ENCODE measurements at regions not wholly inside any gene's neighbourhood (a gene's known extent, or its start where the extent isn't known, plus 50 kb on each side); places are given as distances from the start of the nearest gene placed in this dataset.

DNA sequence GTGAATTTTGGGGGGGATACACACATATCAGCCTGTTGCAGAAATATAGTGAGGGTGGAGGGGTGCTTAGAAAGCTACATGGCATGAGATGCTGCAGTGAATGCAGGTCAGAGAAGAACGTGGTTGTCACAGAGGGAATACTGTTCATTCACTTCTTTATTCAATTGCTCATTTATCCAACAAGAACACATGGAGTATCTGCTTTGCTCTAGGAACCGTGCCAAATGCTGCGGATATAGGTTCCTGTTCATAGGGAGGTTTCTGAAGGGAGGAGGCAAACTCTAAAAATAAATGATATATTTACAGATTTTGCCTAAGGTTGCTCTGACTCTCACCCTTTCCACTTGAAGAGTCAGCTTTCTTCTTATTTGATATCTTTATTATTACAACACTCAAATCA lies 444.3 kb upstream of the CLINT1 start (continued):
- TF ChIP-seq, protein P1, sequence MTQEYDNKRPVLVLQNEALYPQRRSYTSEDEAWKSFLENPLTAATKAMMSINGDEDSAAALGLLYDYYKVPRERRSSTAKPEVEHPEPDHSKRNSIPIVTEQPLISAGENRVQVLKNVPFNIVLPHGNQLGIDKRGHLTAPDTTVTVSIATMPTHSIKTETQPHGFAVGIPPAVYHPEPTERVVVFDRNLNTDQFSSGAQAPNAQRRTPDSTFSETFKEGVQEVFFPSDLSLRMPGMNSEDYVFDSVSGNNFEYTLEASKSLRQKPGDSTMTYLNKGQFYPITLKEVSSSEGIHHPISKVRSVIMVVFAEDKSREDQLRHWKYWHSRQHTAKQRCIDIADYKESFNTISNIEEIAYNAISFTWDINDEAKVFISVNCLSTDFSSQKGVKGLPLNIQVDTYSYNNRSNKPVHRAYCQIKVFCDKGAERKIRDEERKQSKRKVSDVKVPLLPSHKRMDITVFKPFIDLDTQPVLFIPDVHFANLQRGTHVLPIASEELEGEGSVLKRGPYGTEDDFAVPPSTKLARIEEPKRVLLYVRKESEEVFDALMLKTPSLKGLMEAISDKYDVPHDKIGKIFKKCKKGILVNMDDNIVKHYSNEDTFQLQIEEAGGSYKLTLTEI (CRISPR knock-in tag; conservative IDR thresholded peaks at IDR 0.05) = no peak
- TF ChIP-seq HHEX (CRISPR knock-in tag; IDR thresholded peaks at IDR 0.05) = no peak
- TF ChIP-seq PHF5A (CRISPR knock-in tag; IDR thresholded peaks at IDR 0.05; ENCODE audit: low read depth, unreplicated experiment) = no peak
- TF ChIP-seq SMARCC2 (IDR thresholded peaks at IDR 0.05) = no peak
- TF ChIP-seq, protein P2, sequence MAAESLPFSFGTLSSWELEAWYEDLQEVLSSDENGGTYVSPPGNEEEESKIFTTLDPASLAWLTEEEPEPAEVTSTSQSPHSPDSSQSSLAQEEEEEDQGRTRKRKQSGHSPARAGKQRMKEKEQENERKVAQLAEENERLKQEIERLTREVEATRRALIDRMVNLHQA (CRISPR knock-in tag; IDR thresholded peaks at IDR 0.05) = no peak
- no peak for TF ChIP-seq CAMTA2 (CRISPR knock-in tag; IDR thresholded peaks at IDR 0.05; ENCODE audit: borderline replicate concordance)
- TF ChIP-seq, protein P3, sequence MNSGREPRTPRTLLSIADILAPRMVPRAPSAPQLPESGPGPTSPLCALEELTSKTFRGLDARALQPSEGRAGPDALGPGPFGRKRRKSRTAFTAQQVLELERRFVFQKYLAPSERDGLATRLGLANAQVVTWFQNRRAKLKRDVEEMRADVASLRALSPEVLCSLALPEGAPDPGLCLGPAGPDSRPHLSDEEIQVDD (CRISPR knock-in tag; IDR thresholded peaks at IDR 0.05; ENCODE audit: borderline replicate concordance) = no peak
- TF ChIP-seq PLRG1 (conservative IDR thresholded peaks at IDR 0.05) = no peak
- no peak for TF ChIP-seq HNF4G (IDR thresholded peaks at IDR 0.05; ENCODE audit: borderline replicate concordance, low read depth, low read length)
- no peak for TF ChIP-seq HNF4G (CRISPR knock-in tag; IDR thresholded peaks at IDR 0.05; ENCODE audit: borderline replicate concordance, low read depth)

DNA sequence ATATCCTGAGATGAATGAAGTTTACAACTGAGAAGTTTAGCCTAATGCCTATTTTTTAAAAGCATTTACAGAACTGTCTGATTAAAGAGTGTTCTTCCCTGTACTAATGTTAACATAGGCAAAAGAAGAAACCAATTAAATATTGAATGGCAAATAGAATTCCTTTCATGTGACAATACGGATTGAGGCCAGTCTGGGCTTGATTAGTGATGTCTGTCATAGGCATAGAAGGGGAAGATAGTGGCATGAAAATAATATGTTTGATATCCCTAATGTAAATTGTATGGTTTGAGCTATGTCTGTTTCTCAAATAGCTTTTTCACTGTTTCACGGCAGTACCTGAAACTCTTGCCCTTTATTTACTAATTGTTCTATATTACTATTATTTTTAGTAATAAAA lies 443.1 kb upstream of the CLINT1 start:
- CTCF ChIA-PET (ENCODE audit: low intra/inter-chr PET ratio, low total read pairs) = no interaction called here
- FAIRE-seq (no peak), DNase-seq (ENCODE audit: low spot score) (no peak), ATAC-seq (no peak)
- Histone ChIP-seq H2AFZ (ENCODE audit: low read length) (no peak overlapping the region), H4K20me1 (ENCODE audit: insufficient read depth, low read length) (no peaks in the 10 kb centered on the region), H3K9ac (ENCODE audit: insufficient read depth, low read depth, low read length) (no peak overlapping the region), H3K9me3 (ENCODE audit: low read length) (no peaks in the 10 kb centered on the region), H3K27me3 (ENCODE audit: control insufficient read depth in 1 of 2, insufficient read depth in 2 of 2, low read length in 2 of 2) (no peaks in the 10 kb centered on the region), H3K4me2 (ENCODE audit: low read depth, low read length) (no peak overlapping the region), H3K79me2 (ENCODE audit: insufficient read depth, low read length) (no peaks in the 10 kb centered on the region), H3K27ac (ENCODE audit: extremely low read length, insufficient read depth, low read length) (no peak overlapping the region), H3K4me3 (replicated peaks in 1 of 3; ENCODE audit: insufficient read depth in 1 of 3, low read depth in 2 of 3, low read length in 3 of 3) (no peak overlapping the region), H3K4me1 (ENCODE audit: insufficient read depth, low read length) (no peaks in the 10 kb centered on the region), H3K36me3 (replicated peaks in 1 of 2; ENCODE audit: control insufficient read depth in 1 of 2, insufficient read depth in 2 of 2, low read length in 2 of 2) (no peaks in the 10 kb centered on the region)
- POLR2A ChIA-PET = no interaction called here
- 5% methylated on average over 2 of the region's 2 CpGs for WGBS (ENCODE audit: low lambda C conversion rate)
- in situ Hi-C loops (cut with HindIII; ENCODE audit: extremely low pct_ligation_motif_present, low pct_unique_long_range_greater_than_20kb) (no loop called here), intact Hi-C loops (cut with micrococcal nuclease; ENCODE audit: unreplicated experiment) (no loop called here)
- TF ChIP-seq TSC22D2 (CRISPR knock-in tag; IDR thresholded peaks at IDR 0.05; ENCODE audit: borderline replicate concordance) (no peak), YEATS4 (CRISPR knock-in tag; IDR thresholded peaks at IDR 0.05; ENCODE audit: borderline replicate concordance) (no peak), ZMAT3 (CRISPR knock-in tag; conservative IDR thresholded peaks at IDR 0.05) (no peak), ZBTB42 (CRISPR knock-in tag; IDR thresholded peaks at IDR 0.05) (no peak), SP2 (CRISPR knock-in tag; IDR thresholded peaks at IDR 0.05) (no peak)
- TF ChIP-seq, protein P4, sequence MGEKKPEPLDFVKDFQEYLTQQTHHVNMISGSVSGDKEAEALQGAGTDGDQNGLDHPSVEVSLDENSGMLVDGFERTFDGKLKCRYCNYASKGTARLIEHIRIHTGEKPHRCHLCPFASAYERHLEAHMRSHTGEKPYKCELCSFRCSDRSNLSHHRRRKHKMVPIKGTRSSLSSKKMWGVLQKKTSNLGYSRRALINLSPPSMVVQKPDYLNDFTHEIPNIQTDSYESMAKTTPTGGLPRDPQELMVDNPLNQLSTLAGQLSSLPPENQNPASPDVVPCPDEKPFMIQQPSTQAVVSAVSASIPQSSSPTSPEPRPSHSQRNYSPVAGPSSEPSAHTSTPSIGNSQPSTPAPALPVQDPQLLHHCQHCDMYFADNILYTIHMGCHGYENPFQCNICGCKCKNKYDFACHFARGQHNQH (CRISPR knock-in tag; IDR thresholded peaks at IDR 0.05) = no peak
- TF ChIP-seq, protein P5, sequence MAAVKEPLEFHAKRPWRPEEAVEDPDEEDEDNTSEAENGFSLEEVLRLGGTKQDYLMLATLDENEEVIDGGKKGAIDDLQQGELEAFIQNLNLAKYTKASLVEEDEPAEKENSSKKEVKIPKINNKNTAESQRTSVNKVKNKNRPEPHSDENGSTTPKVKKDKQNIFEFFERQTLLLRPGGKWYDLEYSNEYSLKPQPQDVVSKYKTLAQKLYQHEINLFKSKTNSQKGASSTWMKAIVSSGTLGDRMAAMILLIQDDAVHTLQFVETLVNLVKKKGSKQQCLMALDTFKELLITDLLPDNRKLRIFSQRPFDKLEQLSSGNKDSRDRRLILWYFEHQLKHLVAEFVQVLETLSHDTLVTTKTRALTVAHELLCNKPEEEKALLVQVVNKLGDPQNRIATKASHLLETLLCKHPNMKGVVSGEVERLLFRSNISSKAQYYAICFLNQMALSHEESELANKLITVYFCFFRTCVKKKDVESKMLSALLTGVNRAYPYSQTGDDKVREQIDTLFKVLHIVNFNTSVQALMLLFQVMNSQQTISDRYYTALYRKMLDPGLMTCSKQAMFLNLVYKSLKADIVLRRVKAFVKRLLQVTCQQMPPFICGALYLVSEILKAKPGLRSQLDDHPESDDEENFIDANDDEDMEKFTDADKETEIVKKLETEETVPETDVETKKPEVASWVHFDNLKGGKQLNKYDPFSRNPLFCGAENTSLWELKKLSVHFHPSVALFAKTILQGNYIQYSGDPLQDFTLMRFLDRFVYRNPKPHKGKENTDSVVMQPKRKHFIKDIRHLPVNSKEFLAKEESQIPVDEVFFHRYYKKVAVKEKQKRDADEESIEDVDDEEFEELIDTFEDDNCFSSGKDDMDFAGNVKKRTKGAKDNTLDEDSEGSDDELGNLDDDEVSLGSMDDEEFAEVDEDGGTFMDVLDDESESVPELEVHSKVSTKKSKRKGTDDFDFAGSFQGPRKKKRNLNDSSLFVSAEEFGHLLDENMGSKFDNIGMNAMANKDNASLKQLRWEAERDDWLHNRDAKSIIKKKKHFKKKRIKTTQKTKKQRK (IDR thresholded peaks at IDR 0.05; ENCODE audit: low read length) = no peak
- no TSS peak for BruUV-seq (replicated peaks)
